Natural killer cell (primary cell): ENCODE measurements at regions not wholly inside any gene's neighbourhood (a gene's known extent, or its start where the extent isn't known, plus 50 kb on each side); places are given as distances from the start of the nearest gene placed in this dataset.

ENCODE experiments used
- ATAC-seq, 3 donors: fragments of 150-1000 bp in 2 of 3; fragments of 200-7000 bp in 1 of 3; cut with Tn5 transposase; 1 replicate in 1 of 3; 2 replicates in 2 of 3; pipeline ENCODE4 v1.10.0; 2021; ENCODE audit warnings: mild to moderate bottlenecking in 2 of 3, moderate library complexity in 2 of 3
- DNase-seq, 2 donors: peaks; one replicate each; pipeline versions ENCODE4 v3.0.0 to v3.0.0-alpha.2; 2013 to 2021; ENCODE audit warnings: mixed read lengths in 1 of 2
- H3K27ac ChIP-seq: one replicate; pipeline ENCODE4 v1.5.1; 2013; ENCODE audit warnings: mild to moderate bottlenecking, low read length
- H3K27me3 ChIP-seq: one replicate; pipeline ENCODE4 v1.6.1; 2013; ENCODE audit warnings: low read length; ENCODE audit not compliant: control insufficient read depth, insufficient read depth
- H3K36me3 ChIP-seq: one replicate; pipeline ENCODE4 v1.6.1; 2013; ENCODE audit warnings: low read length; ENCODE audit not compliant: control insufficient read depth, insufficient read depth
- H3K4me1 ChIP-seq: one replicate; pipeline ENCODE4 v1.6.1; 2013; ENCODE audit warnings: low read length; ENCODE audit not compliant: control insufficient read depth, insufficient read depth
- H3K4me3 ChIP-seq: one replicate; pipeline ENCODE4 v1.5.1; 2013; ENCODE audit warnings: low read length
- H3K9me3 ChIP-seq: one replicate; pipeline ENCODE4 v1.6.1; 2013; ENCODE audit warnings: low read length; ENCODE audit not compliant: control insufficient read depth, insufficient read depth
- H3K27ac Mint-ChIP-seq, 2 donors: one replicate each; pipeline ENCODE4 v1.8.0; 2022; ENCODE audit warnings: mild to moderate bottlenecking in 2 of 2, mixed read lengths in 2 of 2, moderate library complexity in 1 of 2
- H3K27me3 Mint-ChIP-seq, 2 donors: one replicate each; pipeline ENCODE4 v1.8.0; 2022; ENCODE audit warnings: low read depth in 2 of 2, mixed read lengths in 2 of 2
- H3K36me3 Mint-ChIP-seq: one replicate; pipeline ENCODE4 v1.8.0; 2022; ENCODE audit warnings: mixed read lengths
- H3K4me1 Mint-ChIP-seq, 2 donors: one replicate each; pipeline ENCODE4 v1.8.0; 2022; ENCODE audit warnings: mixed read lengths in 2 of 2
- H3K4me3 Mint-ChIP-seq: one replicate; pipeline ENCODE4 v1.8.0; 2022; ENCODE audit warnings: mild to moderate bottlenecking, moderate library complexity, mixed read lengths
- H3K9me3 Mint-ChIP-seq, 2 donors: one replicate each; pipeline ENCODE4 v1.8.0; 2022; ENCODE audit warnings: mixed read lengths in 2 of 2
- CTCF ChIP-seq: fragments of 200-600 bp; IDR thresholded peaks from one replicate; pipeline ENCODE4 v1.8.0; 2022; ENCODE audit warnings: antibody characterized with exemption
- WGBS: methylation state at CpG from one replicate; pipeline ENCODE4 v1.1.7; 2013; ENCODE audit warnings: missing lambda C conversion rate; ENCODE audit not compliant: insufficient coverage; 5-methylcytosine and 5-hydroxymethylcytosine counted together
- intact Hi-C: fragments of 100-400 bp; cut with micrococcal nuclease; formaldehyde crosslinking; loops from one replicate; pipeline ENCODE4 v1.14.2; 2022

DNA sequence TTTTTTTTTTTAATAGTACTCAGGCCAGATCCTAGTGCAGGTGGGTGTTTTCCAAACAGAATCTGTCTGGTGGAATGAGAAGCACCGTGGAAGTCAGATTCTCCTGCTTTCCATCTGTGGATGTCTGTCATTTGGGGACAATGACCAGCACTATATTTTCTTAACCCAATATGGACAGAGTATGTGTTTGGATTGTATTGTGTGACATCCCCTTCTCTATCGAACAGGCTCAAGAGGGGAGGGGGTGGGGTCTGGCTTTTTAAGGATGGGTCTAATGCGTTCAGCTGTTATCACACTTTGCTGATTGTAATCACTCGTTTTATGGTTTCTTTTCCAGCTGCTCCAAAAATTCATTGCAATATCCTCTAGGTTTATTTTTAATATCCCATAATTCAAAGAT is 197.5 kb upstream of the CEP162 start:
- peaks cover 0 to 6% of the 10 kb centered on the region in 2 donors for H3K9me3 Mint-ChIP-seq
- Histone ChIP-seq H3K4me3 (no peak overlapping the region), H3K27ac (no peak overlapping the region), H3K4me1 (no peaks in the 10 kb centered on the region), H3K36me3 (no peaks in the 10 kb centered on the region), H3K9me3 (no peaks in the 10 kb centered on the region), H3K27me3 (no peaks in the 10 kb centered on the region)
- H3K4me3 Mint-ChIP-seq = no peak overlapping the region
- ATAC-seq = no peak
- no peaks in the 10 kb centered on the region for H3K4me1 Mint-ChIP-seq
- 41% methylated on average over 2 of the region's 4 CpGs for WGBS
- H3K36me3 Mint-ChIP-seq = no peaks in the 10 kb centered on the region
- TF ChIP-seq CTCF = no peak
- intact Hi-C loops = no loop called here
- no peak overlapping the region for H3K27ac Mint-ChIP-seq
- H3K27me3 Mint-ChIP-seq = peaks cover 3 to 6% of the 10 kb centered on the region in 2 donors
- no peak for DNase-seq

DNA sequence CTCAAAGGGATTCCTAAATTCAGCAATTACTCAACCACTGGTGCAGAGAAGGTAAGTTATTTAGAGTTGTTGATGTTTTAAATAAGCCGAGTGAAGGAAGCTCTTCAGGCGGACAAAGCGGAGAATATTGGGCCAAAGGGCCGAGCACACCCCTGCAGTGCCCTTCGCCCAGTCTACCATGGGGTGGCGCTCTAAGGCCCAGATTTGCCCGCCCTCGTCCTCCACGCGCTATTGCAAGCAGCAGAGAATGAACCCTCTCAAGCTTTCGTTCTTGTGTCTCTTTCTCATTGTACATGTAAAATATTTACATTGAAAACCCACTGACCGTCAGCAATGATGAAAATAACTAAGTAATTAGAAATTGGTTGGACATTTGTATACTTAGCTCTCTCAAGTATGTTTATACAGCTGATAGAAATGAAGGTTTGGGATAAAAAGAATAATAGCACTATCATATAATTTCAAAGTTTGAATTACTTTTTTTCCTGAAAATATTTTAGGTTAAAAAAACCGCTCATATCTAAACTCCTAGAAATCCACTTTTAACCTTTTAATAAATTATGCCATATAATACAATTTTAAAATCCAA is 195.0 kb upstream of the CEP162 start:
- no peak overlapping the region for H3K27ac ChIP-seq
- H3K4me1 Mint-ChIP-seq = no peaks in the 10 kb centered on the region
- intact Hi-C loops = no loop called here
- ATAC-seq (no peak), DNase-seq (no peak)
- no peaks in the 10 kb centered on the region for H3K4me1 ChIP-seq
- H3K27ac Mint-ChIP-seq = no peak overlapping the region
- TF ChIP-seq CTCF = no peak
- H3K9me3 ChIP-seq = no peaks in the 10 kb centered on the region
- no peak overlapping the region for H3K4me3 Mint-ChIP-seq
- no peaks in the 10 kb centered on the region for H3K36me3 ChIP-seq
- H3K27me3 ChIP-seq = no peaks in the 10 kb centered on the region
- no peak overlapping the region for H3K4me3 ChIP-seq
- WGBS = 10% methylated on average over 10 of the region's 13 CpGs
- H3K9me3 Mint-ChIP-seq = peaks cover 0 to 5% of the 10 kb centered on the region in 2 donors
- H3K36me3 Mint-ChIP-seq = no peaks in the 10 kb centered on the region
- peaks cover 2 to 5% of the 10 kb centered on the region in 2 donors for H3K27me3 Mint-ChIP-seq

DNA sequence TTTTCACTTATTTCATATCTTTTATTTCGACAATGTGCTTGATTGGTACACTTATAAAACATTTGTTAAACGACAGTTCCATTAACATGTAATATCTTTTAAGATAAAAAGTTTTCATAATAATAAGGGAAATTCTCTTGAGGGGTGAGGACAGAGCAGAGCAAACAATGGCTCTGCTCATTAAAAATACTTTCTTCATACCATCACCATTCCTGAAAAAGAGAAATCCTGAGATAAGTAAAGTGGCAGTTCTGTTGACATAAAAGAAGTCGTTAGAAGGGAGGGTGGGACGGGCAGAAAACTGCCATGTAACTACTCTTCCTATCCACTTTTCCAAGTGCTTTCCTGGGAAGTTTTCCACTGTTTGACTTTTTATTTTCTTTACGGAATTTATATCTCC is 193.6 kb upstream of the CEP162 start:
- ATAC-seq (no peak), DNase-seq (no peak)
- Histone ChIP-seq H3K27ac (no peak overlapping the region), H3K4me1 (no peaks in the 10 kb centered on the region), H3K9me3 (no peaks in the 10 kb centered on the region), H3K36me3 (no peaks in the 10 kb centered on the region), H3K27me3 (no peaks in the 10 kb centered on the region), H3K4me3 (no peak overlapping the region)
- intact Hi-C loops = no loop called here
- H3K4me1 Mint-ChIP-seq = no peaks in the 10 kb centered on the region
- H3K27me3 Mint-ChIP-seq = no peaks in the 10 kb centered on the region
- H3K36me3 Mint-ChIP-seq = no peaks in the 10 kb centered on the region
- H3K9me3 Mint-ChIP-seq = peaks cover 0 to 3% of the 10 kb centered on the region in 2 donors
- H3K27ac Mint-ChIP-seq = no peak overlapping the region
- no peak for TF ChIP-seq CTCF
- 62% methylated on average over 3 of the region's 5 CpGs for WGBS
- H3K4me3 Mint-ChIP-seq = no peak overlapping the region

DNA sequence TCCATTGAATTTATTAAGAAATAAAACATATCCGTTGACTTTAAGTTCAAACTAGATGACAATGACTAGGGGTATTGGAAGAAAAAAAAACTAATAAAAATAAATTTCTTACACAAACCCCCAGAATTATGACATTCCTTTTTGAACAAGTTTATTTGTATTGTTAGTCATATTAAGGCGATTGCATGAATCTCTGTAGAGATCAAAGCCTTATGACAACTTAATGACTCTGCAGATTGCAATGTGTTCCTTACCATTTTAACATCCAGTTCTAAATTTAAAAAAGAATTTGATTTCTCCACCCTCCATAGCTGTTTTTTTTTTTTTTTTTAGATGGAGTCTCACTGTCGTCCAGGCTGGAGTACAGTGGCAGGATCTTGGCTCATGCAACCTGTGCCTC is 189.8 kb upstream of the CEP162 start:
- no peaks in the 10 kb centered on the region for H3K4me1 Mint-ChIP-seq
- ATAC-seq = no peak
- H3K4me3 ChIP-seq = no peak overlapping the region
- H3K36me3 Mint-ChIP-seq = no peaks in the 10 kb centered on the region
- 0% methylated on average over 1 of the region's 3 CpGs for WGBS
- no peak overlapping the region for H3K27ac Mint-ChIP-seq
- DNase-seq = no peak
- H3K9me3 Mint-ChIP-seq = peaks cover 2 to 3% of the 10 kb centered on the region in 2 donors
- no peaks in the 10 kb centered on the region for H3K27me3 Mint-ChIP-seq
- H3K4me1 ChIP-seq = no peaks in the 10 kb centered on the region
- H3K9me3 ChIP-seq = no peaks in the 10 kb centered on the region
- no peak overlapping the region for H3K27ac ChIP-seq
- TF ChIP-seq CTCF = no peak
- no peaks in the 10 kb centered on the region for H3K36me3 ChIP-seq
- no peak overlapping the region for H3K4me3 Mint-ChIP-seq
- H3K27me3 ChIP-seq = no peaks in the 10 kb centered on the region
- intact Hi-C loops = no loop called here
